PC-9 (cell line): ENCODE measurements at regions not wholly inside any gene's neighbourhood (a gene's known extent, or its start where the extent isn't known, plus 50 kb on each side); places are given as distances from the start of the nearest gene placed in this dataset.

Source experiments
- CTCF ChIP-seq: fragments of 200-600 bp; sonication (generic); conservative IDR thresholded peaks from 2 replicates; pipeline ENCODE4 v1.6.1; 2017; ENCODE audit warnings: mixed run types, antibody characterized with exemption, mild to moderate bottlenecking, moderate library complexity
- EZH2 ChIP-seq: fragments of 200-600 bp; sonication (generic); IDR thresholded peaks from 2 replicates; pipeline ENCODE4 v1.8.0; 2017; ENCODE audit warnings: antibody characterized with exemption, low read depth

- TF ChIP-seq CTCF (no peak), EZH2 (no peak)
These were observed 101.9 kb upstream of the SLCO3A1 start for GRCh38 chr15:91751611-91752010.
